ENCODE measurements at regions not wholly inside any gene's neighbourhood (a gene's known extent, or its start where the extent isn't known, plus 50 kb on each side); places are given as distances from the start of the nearest gene placed in this dataset.
A peak's percentile ranks its signal among the peaks of the same experiment; 100 is the strongest.

DNA sequence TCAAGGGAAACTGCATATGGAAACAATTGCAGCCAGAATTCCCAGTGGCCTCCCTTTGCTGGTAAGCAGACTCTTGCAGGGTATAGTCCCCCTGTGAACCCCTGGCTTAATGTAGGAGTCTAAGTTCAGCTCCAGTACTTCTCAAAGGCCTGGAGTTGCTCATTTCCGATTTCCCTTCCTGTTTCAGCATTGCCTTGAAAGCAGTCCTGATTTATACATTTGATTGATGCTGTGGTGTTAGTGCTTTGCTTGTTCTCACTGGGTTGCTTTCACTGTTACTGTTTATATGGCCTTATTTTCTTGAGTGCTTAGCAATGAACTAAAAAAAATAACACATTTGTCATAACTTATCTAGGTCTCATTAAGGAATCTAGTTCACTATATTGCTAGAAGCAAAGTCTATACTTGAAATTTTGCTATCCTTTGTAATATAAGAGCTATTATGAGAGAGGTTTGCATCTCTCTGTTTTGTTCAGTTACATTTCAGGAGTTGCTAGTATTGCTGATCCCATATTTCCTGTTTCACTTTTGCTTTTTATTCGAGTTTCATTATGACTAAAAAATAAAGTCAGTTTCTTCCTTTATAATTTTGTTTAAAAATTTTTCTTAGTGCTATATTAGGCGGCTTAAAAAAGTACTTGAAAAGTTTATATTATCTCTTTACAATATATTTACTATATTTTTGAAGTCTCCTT lies 122.4 kb upstream of the NMUR2 start (continued):
- TF ChIP-seq DPF2 (CRISPR knock-in tag; IDR thresholded peaks at IDR 0.05; ENCODE audit: borderline replicate concordance, low read depth), result no peak
- TF ChIP-seq ZNF256 (CRISPR knock-in tag; conservative IDR thresholded peaks at IDR 0.05), result no peak
- TF ChIP-seq HNRNPH1 (optimal IDR thresholded peaks at IDR 0.05; ENCODE audit: low read depth, low read length), result no peak
- no peak for TF ChIP-seq ZFAT (CRISPR knock-in tag; conservative IDR thresholded peaks at IDR 0.05)
- no peak for TF ChIP-seq SUZ12 (IDR thresholded peaks at IDR 0.05; ENCODE audit: low read depth, low read length)

- Histone ChIP-seq H3K27me3 (ENCODE audit: control insufficient read depth in 1 of 2, insufficient read depth in 2 of 2, low read length in 2 of 2) (no peaks in the 10 kb centered on the region; a peak in 2 of 5 replicates), H3K4me3 (replicated peaks in 1 of 3; ENCODE audit: insufficient read depth in 1 of 3, low read depth in 2 of 3, low read length in 3 of 3) (no peak overlapping the region), H3K4me1 (ENCODE audit: insufficient read depth, low read length) (no peaks in the 10 kb centered on the region), H3K9ac (ENCODE audit: insufficient read depth, low read depth, low read length) (no peak overlapping the region), H2AFZ (ENCODE audit: low read length) (no peak overlapping the region), H4K20me1 (ENCODE audit: insufficient read depth, low read length) (no peaks in the 10 kb centered on the region), H3K4me2 (ENCODE audit: low read depth, low read length) (no peak overlapping the region), H3K27ac (ENCODE audit: extremely low read length, insufficient read depth, low read length) (no peak overlapping the region), H3K36me3 (replicated peaks in 1 of 2; ENCODE audit: control insufficient read depth in 1 of 2, insufficient read depth in 2 of 2, low read length in 2 of 2) (no peaks in the 10 kb centered on the region), H3K79me2 (ENCODE audit: insufficient read depth, low read length) (no peaks in the 10 kb centered on the region), H3K9me3 (ENCODE audit: low read length) (no peaks in the 10 kb centered on the region)
- ChIA-PET POLR2A (no interaction called here), CTCF (ENCODE audit: low intra/inter-chr PET ratio, low total read pairs) (no interaction called here)
- ATAC-seq (no peak), DNase-seq (ENCODE audit: low spot score) (no peak), FAIRE-seq (no peak)
- intact Hi-C loops (cut with micrococcal nuclease; ENCODE audit: unreplicated experiment) (no loop called here), in situ Hi-C loops (cut with HindIII; ENCODE audit: extremely low pct_ligation_motif_present, low pct_unique_long_range_greater_than_20kb) (loop anchor here (25.0 kb wide), 1 partner anchor 1633 kb away; no protein-coding TSS in a partner anchor)
- BruUV-seq (replicated peaks), result no TSS peak
- TF ChIP-seq NR3C1 (CRISPR knock-in tag; IDR thresholded peaks at IDR 0.05), result no peak
- no peak for TF ChIP-seq U2AF2 (IDR thresholded peaks at IDR 0.05; ENCODE audit: low read depth, low read length)
These were observed 124.4 kb upstream of the NMUR2 start for GRCh38 chr5:152529440-152529839.

DNA sequence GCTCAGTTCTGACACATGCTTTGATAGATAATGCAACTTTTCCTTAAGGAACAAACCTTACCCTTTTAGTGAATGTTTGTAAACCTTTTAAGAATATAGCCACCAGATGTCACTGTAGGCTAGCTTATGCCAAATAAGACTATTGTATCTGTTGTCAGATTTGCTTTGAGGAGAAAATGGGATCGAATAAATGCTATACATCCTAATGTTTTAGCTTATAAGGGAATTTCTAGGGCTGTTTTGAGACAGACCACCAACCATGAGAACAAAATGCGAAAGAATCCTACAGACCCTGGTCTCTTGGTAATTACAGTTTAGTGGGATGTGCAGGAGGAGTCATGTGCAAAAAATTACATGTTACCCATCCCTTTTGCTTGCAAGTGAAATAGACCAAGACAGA lies 127.6 kb upstream of the NMUR2 start:
- CTCF ChIA-PET (ENCODE audit: low intra/inter-chr PET ratio, low total read pairs), result interaction anchor here (2.8 kb wide), 1 partner anchor 1432 kb away, joined by 29 read pairs; no protein-coding TSS in a partner anchor
- POLR2A ChIA-PET, result no interaction called here
- intact Hi-C loops (cut with micrococcal nuclease; ENCODE audit: unreplicated experiment) (no loop called here), in situ Hi-C loops (cut with HindIII; ENCODE audit: extremely low pct_ligation_motif_present, low pct_unique_long_range_greater_than_20kb) (loop anchor here (5.0 to 25.0 kb wide), 2 partner anchors 1435 to 1630 kb away; no protein-coding TSS in a partner anchor)
- no peak overlapping the region for H3K4me2 ChIP-seq (ENCODE audit: low read depth, low read length)
- no TSS peak for BruUV-seq (replicated peaks)
- H3K4me3 ChIP-seq (replicated peaks in 1 of 3; ENCODE audit: insufficient read depth in 1 of 3, low read depth in 2 of 3, low read length in 3 of 3), result no peak overlapping the region
- no peaks in the 10 kb centered on the region for H3K36me3 ChIP-seq (replicated peaks in 1 of 2; ENCODE audit: control insufficient read depth in 1 of 2, insufficient read depth in 2 of 2, low read length in 2 of 2)
- H3K4me1 ChIP-seq (ENCODE audit: insufficient read depth, low read length), result no peaks in the 10 kb centered on the region
- H3K27ac ChIP-seq (ENCODE audit: extremely low read length, insufficient read depth, low read length), result no peak overlapping the region
- H2AFZ ChIP-seq (ENCODE audit: low read length), result no peak overlapping the region
- H3K9ac ChIP-seq (ENCODE audit: insufficient read depth, low read depth, low read length), result no peak overlapping the region
- peak; percentile 15 for FAIRE-seq
- peak; percentile 33 for DNase-seq (ENCODE audit: low spot score)
- no peaks in the 10 kb centered on the region for H4K20me1 ChIP-seq (ENCODE audit: insufficient read depth, low read length)
- peak; percentile 70 for ATAC-seq
- 0% methylated on average over 2 of the region's 2 CpGs for WGBS (ENCODE audit: low lambda C conversion rate)
- H3K27me3 ChIP-seq (ENCODE audit: control insufficient read depth in 1 of 2, insufficient read depth in 2 of 2, low read length in 2 of 2), result no peaks in the 10 kb centered on the region; a peak in 2 of 5 replicates
- H3K79me2 ChIP-seq (ENCODE audit: insufficient read depth, low read length), result no peaks in the 10 kb centered on the region
- no peaks in the 10 kb centered on the region for H3K9me3 ChIP-seq (ENCODE audit: low read length)
- TF ChIP-seq KLF12 (CRISPR knock-in tag; IDR thresholded peaks at IDR 0.05; ENCODE audit: borderline replicate concordance) (no peak), STAG1 (CRISPR knock-in tag; IDR thresholded peaks at IDR 0.05) (peak; percentile 80), ZNF143 (CRISPR knock-in tag; IDR thresholded peaks at IDR 0.05) (no peak), SMC3 (IDR thresholded peaks at IDR 0.05; ENCODE audit: low read length) (peak; percentile 51; the same call in 1 of the 2 replicates), CREM (IDR thresholded peaks at IDR 0.05) (no peak), CREM (CRISPR knock-in tag; IDR thresholded peaks at IDR 0.05) (no peak), ZMYM4 (CRISPR knock-in tag; IDR thresholded peaks at IDR 0.05) (no peak), CTCF (CRISPR knock-in tag; IDR thresholded peaks at IDR 0.05) (peak; percentile 66), DBP (CRISPR knock-in tag; IDR thresholded peaks at IDR 0.05; ENCODE audit: not compliant biosample characterization) (no peak)
